HEK293 (cell line): ENCODE measurements at regions not wholly inside any gene's neighbourhood (a gene's known extent, or its start where the extent isn't known, plus 50 kb on each side); places are given as distances from the start of the nearest gene placed in this dataset.

Experiments used
- CTCF ChIA-PET: fragments of 350-600 bp; formaldehyde crosslinking; extraction: SDS; loops from one replicate; lab custom pipeline; 2021; ENCODE audit warnings: antibody characterized with exemption; lab: Yijun Ruan, JAX
- POLR2A ChIA-PET: fragments of 300-600 bp; formaldehyde crosslinking; extraction: SDS; loops from one replicate; lab custom pipeline; 2020; ENCODE audit warnings: antibody characterized with exemption, inconsistent platforms; lab: Yijun Ruan, JAX
- H3K27ac ChIP-seq: fragments of 200-500 bp; sonication (Bioruptor generic); 2 replicates; pipeline ENCODE4 v1.5.1; 2014; ENCODE audit warnings: low read depth, low read length, control low read depth, inconsistent platforms; ENCODE audit errors: extremely low read depth
- H3K36me3 ChIP-seq, 2 experiments: fragments of 200-500 bp in 1 of 2; sonication (Bioruptor generic) in 1 of 2; 1 replicate in 1 of 2; 2 replicates in 1 of 2; pipeline ENCODE4 v1.5.1; 2014 to 2017; ENCODE audit warnings: inconsistent platforms in 2 of 2, low read length in 2 of 2; ENCODE audit not compliant: control insufficient read depth in 2 of 2, insufficient read depth in 1 of 2
- H3K4me1 ChIP-seq: fragments of 200-500 bp; sonication (Bioruptor generic); 2 replicates; pipeline ENCODE4 v1.5.1; 2014; ENCODE audit warnings: mild to moderate bottlenecking, low read length, inconsistent platforms; ENCODE audit not compliant: control insufficient read depth, insufficient read depth
- H3K4me3 ChIP-seq: 2 replicates; pipeline ENCODE4 v1.5.1; 2011; ENCODE audit warnings: low read depth, mild to moderate bottlenecking, control low read depth, low read length, moderate library complexity
- H3K9me3 ChIP-seq: fragments of 200-500 bp; sonication (Bioruptor generic); 2 replicates; pipeline ENCODE4 v1.5.1; 2014; ENCODE audit warnings: low read depth, low read length, inconsistent platforms; ENCODE audit not compliant: control insufficient read depth, insufficient read depth
- MEIS1 ChIP-seq: sonication (generic); formaldehyde crosslinking; IDR thresholded peaks from 2 replicates; pipeline ENCODE4 v1.8.1; 2022; ENCODE audit warnings: missing genetic modification reagents, mild to moderate bottlenecking, borderline replicate concordance
- RBAK ChIP-seq: fragments of 450-650 bp; formaldehyde crosslinking; IDR thresholded peaks from 2 replicates; pipeline ENCODE4 v1.5.1; 2016; ENCODE audit warnings: missing biosample characterization, missing genetic modification characterization
- REPIN1 ChIP-seq: fragments of 450-650 bp; formaldehyde crosslinking; IDR thresholded peaks from 2 replicates; pipeline ENCODE4 v1.5.1; 2017; ENCODE audit warnings: missing biosample characterization, missing genetic modification characterization, low read depth
- ZBTB21 ChIP-seq: fragments of 450-650 bp; formaldehyde crosslinking; IDR thresholded peaks from 2 replicates; pipeline ENCODE4 v1.5.1; 2017; ENCODE audit warnings: missing biosample characterization, missing genetic modification characterization
- ZEB2 ChIP-seq: fragments of 450-650 bp; formaldehyde crosslinking; IDR thresholded peaks from 2 replicates; pipeline ENCODE4 v1.5.1; 2016; ENCODE audit warnings: missing biosample characterization, missing genetic modification characterization
- ZIC2 ChIP-seq: fragments of 450-650 bp; formaldehyde crosslinking; IDR thresholded peaks from 2 replicates; pipeline ENCODE4 v1.5.1; 2016; ENCODE audit warnings: missing biosample characterization, missing genetic modification characterization
- ZNF140 ChIP-seq: fragments of 450-650 bp; formaldehyde crosslinking; IDR thresholded peaks from 2 replicates; pipeline ENCODE4 v1.5.1; 2016; ENCODE audit warnings: missing biosample characterization, missing genetic modification characterization
- ZNF157 ChIP-seq: fragments of 450-650 bp; formaldehyde crosslinking; IDR thresholded peaks from 2 replicates; pipeline ENCODE4 v1.5.1; 2016; ENCODE audit warnings: missing biosample characterization, missing genetic modification characterization
- ZNF24 ChIP-seq: fragments of 450-650 bp; formaldehyde crosslinking; IDR thresholded peaks from 2 replicates; pipeline ENCODE4 v1.5.1; 2016; ENCODE audit warnings: missing biosample characterization, missing genetic modification characterization
- ZNF324 ChIP-seq: fragments of 450-650 bp; formaldehyde crosslinking; IDR thresholded peaks from 2 replicates; pipeline ENCODE4 v1.5.1; 2016; ENCODE audit warnings: missing biosample characterization, missing genetic modification characterization
- ZNF335 ChIP-seq: fragments of 450-650 bp; formaldehyde crosslinking; conservative IDR thresholded peaks from 2 replicates; pipeline ENCODE4 v1.5.1; 2016; ENCODE audit warnings: missing biosample characterization, missing genetic modification characterization
- ZNF433 ChIP-seq: fragments of 450-650 bp; formaldehyde crosslinking; IDR thresholded peaks from 2 replicates; pipeline ENCODE4 v1.5.1; 2016; ENCODE audit warnings: missing biosample characterization, missing genetic modification characterization, low read depth
- ZNF521 ChIP-seq: fragments of 450-650 bp; formaldehyde crosslinking; IDR thresholded peaks from 2 replicates; pipeline ENCODE4 v1.5.1; 2017; ENCODE audit warnings: missing biosample characterization, mild to moderate bottlenecking, missing genetic modification characterization
- ZNF544 ChIP-seq: fragments of 450-650 bp; formaldehyde crosslinking; IDR thresholded peaks from 2 replicates; pipeline ENCODE4 v1.5.0; 2017; ENCODE audit warnings: missing biosample characterization, missing genetic modification characterization
- ZNF629 ChIP-seq: fragments of 450-650 bp; formaldehyde crosslinking; IDR thresholded peaks from 2 replicates; pipeline ENCODE4 v1.5.1; 2017; ENCODE audit warnings: missing biosample characterization, missing genetic modification characterization
- ZNF776 ChIP-seq: fragments of 450-650 bp; formaldehyde crosslinking; IDR thresholded peaks from 2 replicates; pipeline ENCODE4 v1.5.0; 2017; ENCODE audit warnings: missing biosample characterization, missing genetic modification characterization, borderline replicate concordance
- ZSCAN18 ChIP-seq: fragments of 450-650 bp; formaldehyde crosslinking; IDR thresholded peaks from 2 replicates; pipeline ENCODE4 v1.5.1; 2016; ENCODE audit warnings: missing biosample characterization, missing genetic modification characterization
- TF ChIP-seq, protein P1 (sequence below): IDR thresholded peaks from 2 replicates; pipeline ENCODE4 v1.6.1; 2011; ENCODE audit warnings: mild to moderate bottlenecking, low read depth, low read length, borderline replicate concordance
- TF ChIP-seq, protein P2 (sequence below): fragments of 450-650 bp; formaldehyde crosslinking; IDR thresholded peaks from 2 replicates; pipeline ENCODE4 v1.5.1; 2016; ENCODE audit warnings: missing biosample characterization, missing genetic modification characterization

DNA sequence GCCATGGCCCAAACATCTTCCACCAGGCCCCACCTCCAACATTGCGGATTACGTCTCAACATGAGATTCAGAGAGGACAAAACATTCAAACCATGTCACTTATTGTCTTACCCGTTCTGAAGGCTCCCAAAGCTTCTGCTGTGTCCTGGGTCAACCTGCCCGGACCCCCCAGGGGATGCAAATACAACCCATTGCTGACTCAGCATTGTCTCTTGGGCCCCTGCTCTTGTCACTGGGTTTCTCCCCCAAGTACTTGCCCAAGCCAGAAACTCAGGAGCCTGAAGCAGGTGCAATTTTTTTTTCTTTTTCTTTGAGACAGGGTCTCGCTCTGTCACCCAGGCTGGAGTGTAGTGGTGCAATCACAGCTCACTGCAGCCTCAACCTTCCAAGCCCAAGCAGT is 144.5 kb downstream of the KCTD15 start:
- no peak for TF ChIP-seq ZNF324
- TF ChIP-seq, protein P1, sequence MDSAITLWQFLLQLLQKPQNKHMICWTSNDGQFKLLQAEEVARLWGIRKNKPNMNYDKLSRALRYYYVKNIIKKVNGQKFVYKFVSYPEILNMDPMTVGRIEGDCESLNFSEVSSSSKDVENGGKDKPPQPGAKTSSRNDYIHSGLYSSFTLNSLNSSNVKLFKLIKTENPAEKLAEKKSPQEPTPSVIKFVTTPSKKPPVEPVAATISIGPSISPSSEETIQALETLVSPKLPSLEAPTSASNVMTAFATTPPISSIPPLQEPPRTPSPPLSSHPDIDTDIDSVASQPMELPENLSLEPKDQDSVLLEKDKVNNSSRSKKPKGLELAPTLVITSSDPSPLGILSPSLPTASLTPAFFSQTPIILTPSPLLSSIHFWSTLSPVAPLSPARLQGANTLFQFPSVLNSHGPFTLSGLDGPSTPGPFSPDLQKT = no peak
- TF ChIP-seq REPIN1 (tag by site-specific recombination) = no peak
- TF ChIP-seq MEIS1 (CRISPR knock-in tag) = no peak
- TF ChIP-seq ZNF544 = no peak
- no peak for TF ChIP-seq ZNF521
- no peak for TF ChIP-seq ZNF433 (tag by site-specific recombination)
- TF ChIP-seq ZNF776 (tag by site-specific recombination) = no peak
- TF ChIP-seq ZNF140 = no peak
- no peak for TF ChIP-seq ZBTB21 (tag by site-specific recombination)
- TF ChIP-seq, protein P2, sequence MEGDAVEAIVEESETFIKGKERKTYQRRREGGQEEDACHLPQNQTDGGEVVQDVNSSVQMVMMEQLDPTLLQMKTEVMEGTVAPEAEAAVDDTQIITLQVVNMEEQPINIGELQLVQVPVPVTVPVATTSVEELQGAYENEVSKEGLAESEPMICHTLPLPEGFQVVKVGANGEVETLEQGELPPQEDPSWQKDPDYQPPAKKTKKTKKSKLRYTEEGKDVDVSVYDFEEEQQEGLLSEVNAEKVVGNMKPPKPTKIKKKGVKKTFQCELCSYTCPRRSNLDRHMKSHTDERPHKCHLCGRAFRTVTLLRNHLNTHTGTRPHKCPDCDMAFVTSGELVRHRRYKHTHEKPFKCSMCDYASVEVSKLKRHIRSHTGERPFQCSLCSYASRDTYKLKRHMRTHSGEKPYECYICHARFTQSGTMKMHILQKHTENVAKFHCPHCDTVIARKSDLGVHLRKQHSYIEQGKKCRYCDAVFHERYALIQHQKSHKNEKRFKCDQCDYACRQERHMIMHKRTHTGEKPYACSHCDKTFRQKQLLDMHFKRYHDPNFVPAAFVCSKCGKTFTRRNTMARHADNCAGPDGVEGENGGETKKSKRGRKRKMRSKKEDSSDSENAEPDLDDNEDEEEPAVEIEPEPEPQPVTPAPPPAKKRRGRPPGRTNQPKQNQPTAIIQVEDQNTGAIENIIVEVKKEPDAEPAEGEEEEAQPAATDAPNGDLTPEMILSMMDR (tag by site-specific recombination) = no peak
- no peak overlapping the region for H3K4me3 ChIP-seq
- CTCF ChIA-PET = interaction anchor here (1.1 kb wide), 2 partner anchors 57 to 163 kb away, joined by 3 read pairs; no protein-coding TSS in a partner anchor
- H3K9me3 ChIP-seq = no peaks in the 10 kb centered on the region
- H3K27ac ChIP-seq = no peak overlapping the region
- POLR2A ChIA-PET = no interaction called here
- no peaks in the 10 kb centered on the region for H3K4me1 ChIP-seq
- no peaks in the 10 kb centered on the region; a peak in 1 of 3 replicates for H3K36me3 ChIP-seq

- Histone ChIP-seq H3K4me1 (no peaks in the 10 kb centered on the region), H3K27ac (no peak overlapping the region), H3K4me3 (no peak overlapping the region), H3K9me3 (no peaks in the 10 kb centered on the region; the same call in 1 of the 2 replicates), H3K36me3 (no peaks in the 10 kb centered on the region; a peak in 1 of 3 replicates)
- no peak for TF ChIP-seq ZNF24 (tag by site-specific recombination)
- TF ChIP-seq ZIC2 = peak; percentile 83
- ChIA-PET POLR2A (interaction anchor here (0.6 kb wide), 3 partner anchors 150 to 1160 kb away, joined by 3 read pairs; no protein-coding TSS in a partner anchor), CTCF (interaction anchor here (0.6 to 2.1 kb wide), 20 partner anchors 9 to 313 kb away, joined by 3 to 16 read pairs (median 4); no protein-coding TSS in a partner anchor)
Measured at GRCh38 chr19:33946535-33947264, 150.0 kb downstream of the KCTD15 start.

DNA sequence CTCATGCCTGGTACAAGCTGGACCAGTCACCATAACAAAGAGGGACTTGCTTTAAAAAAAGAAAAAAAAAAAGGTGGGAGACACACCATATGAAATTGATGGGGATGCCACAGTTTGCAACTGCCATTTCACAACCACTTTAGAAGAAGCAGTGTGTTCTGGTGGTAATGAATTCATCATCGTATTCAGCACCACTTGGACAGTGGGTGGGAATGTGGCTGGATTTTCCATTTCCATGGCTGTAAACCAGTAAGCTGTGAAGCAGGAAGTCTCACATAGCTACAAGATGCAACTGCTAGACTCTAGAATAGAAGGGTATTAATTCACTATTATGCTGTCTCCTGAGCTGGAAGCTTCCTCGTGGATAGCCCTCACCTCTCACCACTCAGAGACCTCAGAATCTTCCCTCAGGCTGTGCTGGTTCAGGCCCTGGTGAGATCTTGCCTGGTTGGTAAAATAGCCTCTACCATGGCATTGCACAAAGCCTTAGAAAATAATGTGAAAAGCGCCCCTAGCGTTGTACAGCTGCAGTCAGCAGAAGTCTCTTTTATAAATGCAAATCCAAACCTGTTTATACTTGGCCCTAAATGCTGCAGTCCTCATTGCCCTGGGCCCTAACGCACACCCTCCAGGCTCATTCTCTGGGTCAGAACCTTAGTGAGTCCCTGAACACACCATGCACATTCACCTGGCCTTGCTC is 150.7 kb downstream of the KCTD15 start:
- CTCF ChIA-PET = interaction anchor here (0.6 to 2.1 kb wide), 19 partner anchors 8 to 314 kb away, joined by 3 to 16 read pairs (median 4); no protein-coding TSS in a partner anchor
- Histone ChIP-seq H3K36me3 (no peaks in the 10 kb centered on the region; a peak in 1 of 3 replicates), H3K4me1 (no peaks in the 10 kb centered on the region), H3K9me3 (no peaks in the 10 kb centered on the region; the same call in 1 of the 2 replicates), H3K27ac (no peak overlapping the region), H3K4me3 (no peak overlapping the region)
- TF ChIP-seq ZSCAN18 (tag by site-specific recombination) (no peak), ZNF629 (tag by site-specific recombination) (no peak), ZEB2 (tag by site-specific recombination) (no peak), ZNF335 (tag by site-specific recombination) (no peak), ZNF157 (no peak), ZIC2 (0 out of 2 replicates have a peak, but pooled peaks have one; percentile 1), RBAK (tag by site-specific recombination) (no peak)
- POLR2A ChIA-PET = interaction anchor here (0.5 kb wide), 1 partner anchor 464 kb away, joined by 4 read pairs; no protein-coding TSS in a partner anchor
